HG03575 (cell line): ENCODE measurements at regions not wholly inside any gene's neighbourhood (a gene's known extent, or its start where the extent isn't known, plus 50 kb on each side); places are given as distances from the start of the nearest gene placed in this dataset.

Experiments
- ATAC-seq: cut with Tn5 transposase; IDR thresholded peaks from one replicate; pipeline ENCODE4 v1.9.1; 2021; ENCODE audit not compliant: unreplicated experiment, insufficient number of reproducible peaks, low FRiP score; ENCODE audit errors: extremely low read depth

GRCh38 chr18:46282646-46283045 is 178.5 kb downstream of the HAUS1 start:
- ATAC-seq: no peak

GRCh38 chr18:46283268-46283667 is 179.1 kb downstream of the HAUS1 start:
- ATAC-seq: no peak

- no peak for ATAC-seq
Observed at GRCh38 chr18:46283895-46284295, 179.7 kb downstream of the HAUS1 start.

GRCh38 chr18:46289463-46289862 is 185.3 kb downstream of the HAUS1 start:
- ATAC-seq: no peak

GRCh38 chr18:46289931-46290330 is 185.7 kb downstream of the HAUS1 start:
- ATAC-seq: no peak

- ATAC-seq: no peak
Observed at GRCh38 chr18:46290440-46291020, 186.3 kb downstream of the HAUS1 start.

GRCh38 chr18:46291149-46291548 is 187.0 kb downstream of the HAUS1 start:
- ATAC-seq: no peak

GRCh38 chr18:46293742-46294181 is 189.6 kb downstream of the HAUS1 start:
- no peak for ATAC-seq

GRCh38 chr18:46294318-46294717 is 190.1 kb downstream of the HAUS1 start:
- no peak for ATAC-seq

GRCh38 chr18:46294751-46295150 is 190.6 kb downstream of the HAUS1 start:
- no peak for ATAC-seq

GRCh38 chr18:46295416-46295815 is 191.2 kb downstream of the HAUS1 start:
- ATAC-seq: no peak

- ATAC-seq: no peak
Observed at GRCh38 chr18:46296656-46297055, 192.5 kb downstream of the HAUS1 start.

GRCh38 chr18:46297124-46297523 is 192.9 kb downstream of the HAUS1 start:
- ATAC-seq: no peak

GRCh38 chr18:46297621-46298020 is 193.4 kb downstream of the HAUS1 start:
- no peak for ATAC-seq

GRCh38 chr18:46298511-46298910 is 194.3 kb downstream of the HAUS1 start:
- ATAC-seq: no peak

- ATAC-seq: no peak
Observed at GRCh38 chr18:46299465-46300008, 195.4 kb downstream of the HAUS1 start.

GRCh38 chr18:46301081-46301480 is 196.9 kb downstream of the HAUS1 start:
- ATAC-seq: no peak

- ATAC-seq: no peak
Observed at GRCh38 chr18:46301571-46301970, 197.4 kb downstream of the HAUS1 start.

- no peak for ATAC-seq
Observed at GRCh38 chr18:46302528-46303485, 198.6 kb downstream of the HAUS1 start.

GRCh38 chr18:46310258-46310657 is 206.1 kb downstream of the HAUS1 start:
- no peak for ATAC-seq
